ENCODE measurements at regions not wholly inside any gene's neighbourhood (a gene's known extent, or its start where the extent isn't known, plus 50 kb on each side); places are given as distances from the start of the nearest gene placed in this dataset.

DNA sequence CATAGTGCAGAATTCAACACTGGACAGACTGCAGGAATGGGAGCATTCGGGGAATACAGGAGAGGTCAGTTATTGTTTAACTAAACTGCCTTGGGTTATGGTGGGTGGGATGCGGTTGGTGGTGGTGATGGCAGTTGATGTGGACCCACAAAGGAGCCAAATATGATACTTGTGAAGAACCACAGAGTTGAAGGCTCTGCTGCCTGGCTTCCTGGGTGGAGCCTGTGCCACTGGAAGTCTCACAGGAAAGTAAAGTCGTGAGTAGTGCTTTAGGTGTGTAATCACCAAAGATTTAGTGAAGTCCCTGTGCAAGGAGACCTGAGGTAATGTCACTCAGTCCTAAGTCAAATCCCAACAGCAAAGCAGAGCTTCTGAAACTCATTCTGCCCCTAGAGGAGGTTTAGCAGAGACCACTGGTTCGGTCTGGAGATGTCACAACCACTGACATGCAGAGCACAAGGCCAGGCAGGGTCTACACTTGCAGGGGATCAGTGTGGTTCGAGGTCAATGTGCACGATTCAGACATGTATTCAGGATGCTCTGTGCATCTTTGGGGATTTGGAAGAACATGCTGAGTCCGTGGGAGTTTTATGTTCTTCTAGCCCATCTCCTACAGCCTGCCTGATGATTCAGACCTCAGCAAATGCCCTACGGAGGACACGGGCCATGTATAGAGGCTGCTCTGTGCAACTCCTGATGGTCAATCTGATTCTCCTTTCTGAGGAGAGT, 1150.9 kb downstream of the RPIA start:
- no peaks in the 10 kb centered on the region for H3K36me3 ChIP-seq (ENCODE audit: control insufficient read depth, insufficient read depth, low read length)
- no peak overlapping the region for H2BK120ac ChIP-seq (ENCODE audit: low read depth, low read length)
- no CpG with 5 or more reads among the region's 9 CpGs for WGBS (ENCODE audit: extremely low coverage, insufficient coverage, low lambda C conversion rate)
- no peak overlapping the region for H3K4ac ChIP-seq (ENCODE audit: low read depth, low read length)
- H3K56ac ChIP-seq (ENCODE audit: low read length), result no peak overlapping the region
- no peak overlapping the region for H3K9ac ChIP-seq (ENCODE audit: low read length)
- no peaks in the 10 kb centered on the region for H3K79me2 ChIP-seq (ENCODE audit: control insufficient read depth, insufficient read depth, low read length)
- H4K5ac ChIP-seq (ENCODE audit: low read length), result no peak overlapping the region
- H3K27ac ChIP-seq (ENCODE audit: low read depth, low read length), result no peak overlapping the region
- H3K79me1 ChIP-seq (ENCODE audit: low read length), result no peaks in the 10 kb centered on the region
- H2AK5ac ChIP-seq (ENCODE audit: low read length), result no peak overlapping the region
- no peaks in the 10 kb centered on the region for H3K27me3 ChIP-seq (ENCODE audit: insufficient read depth, low read length, poor library complexity)
- no peak overlapping the region for H3K4me2 ChIP-seq (ENCODE audit: low read length)
- no peak overlapping the region for H2BK15ac ChIP-seq (replicated peaks; ENCODE audit: low read depth)
- H4K8ac ChIP-seq (ENCODE audit: low read depth, low read length), result no peak overlapping the region
- no peak overlapping the region for H2BK5ac ChIP-seq (ENCODE audit: low read length)
- H3K23ac ChIP-seq (ENCODE audit: low read length), result no peak overlapping the region
- peak overlapping the region; percentile 12 for H3K4me3 ChIP-seq (ENCODE audit: low read length)
- H3K18ac ChIP-seq (ENCODE audit: low read length), result no peak overlapping the region
- no peaks in the 10 kb centered on the region for H3K4me1 ChIP-seq (ENCODE audit: control insufficient read depth, low read depth, low read length)
- no peak for DNase-seq

DNA sequence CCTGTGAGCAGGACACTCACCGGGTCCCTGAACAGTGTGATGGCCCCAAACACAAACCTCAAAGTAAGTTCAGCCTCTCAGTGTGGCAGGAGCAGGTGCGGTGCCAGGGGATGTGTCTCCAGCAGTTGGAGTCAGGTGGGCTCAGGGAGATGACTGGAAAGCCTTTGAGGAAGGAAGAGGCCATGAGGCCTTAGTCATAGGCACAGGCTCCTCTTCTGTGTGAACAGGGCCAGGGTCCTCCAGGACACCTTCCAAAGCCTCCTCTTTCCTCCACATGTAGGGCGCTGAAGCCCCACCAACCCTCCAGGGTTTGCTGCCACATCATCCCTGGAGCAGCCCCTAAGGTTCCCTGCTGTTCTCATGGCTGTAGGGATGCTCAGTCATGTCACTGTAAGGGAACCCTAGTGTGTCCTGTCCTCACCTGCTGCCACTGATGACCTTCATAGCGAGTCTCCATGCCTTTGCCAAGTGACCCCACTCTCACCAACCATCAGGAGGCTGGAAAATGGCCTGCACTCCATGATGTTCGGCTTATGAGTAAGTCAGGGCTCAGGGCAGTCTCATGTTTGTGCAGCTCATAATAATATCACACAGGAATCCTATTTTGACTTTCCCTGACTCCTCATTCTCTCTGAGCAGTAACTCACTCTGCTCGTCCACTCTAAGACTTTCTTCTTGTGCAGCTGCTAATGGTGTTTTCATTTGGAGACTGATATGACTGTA, 1152.9 kb downstream of the RPIA start:
- Histone ChIP-seq H3K79me2 (ENCODE audit: control insufficient read depth, insufficient read depth, low read length) (no peaks in the 10 kb centered on the region), H2AK5ac (ENCODE audit: low read length) (no peak overlapping the region), H3K4me3 (ENCODE audit: low read length) (peak overlapping the region; percentile 10), H3K79me1 (ENCODE audit: low read length) (no peaks in the 10 kb centered on the region), H2BK15ac (replicated peaks; ENCODE audit: low read depth) (no peak overlapping the region), H3K27me3 (ENCODE audit: insufficient read depth, low read length, poor library complexity) (no peaks in the 10 kb centered on the region), H3K18ac (ENCODE audit: low read length) (no peak overlapping the region), H3K4me1 (ENCODE audit: control insufficient read depth, low read depth, low read length) (no peaks in the 10 kb centered on the region), H3K23ac (ENCODE audit: low read length) (no peak overlapping the region), H3K56ac (ENCODE audit: low read length) (no peak overlapping the region), H3K9ac (ENCODE audit: low read length) (no peak overlapping the region), H4K5ac (ENCODE audit: low read length) (no peak overlapping the region), H3K27ac (ENCODE audit: low read depth, low read length) (no peak overlapping the region), H2BK120ac (ENCODE audit: low read depth, low read length) (no peak overlapping the region), H2BK5ac (ENCODE audit: low read length) (no peak overlapping the region), H3K36me3 (ENCODE audit: control insufficient read depth, insufficient read depth, low read length) (no peaks in the 10 kb centered on the region), H3K4me2 (ENCODE audit: low read length) (no peak overlapping the region), H3K4ac (ENCODE audit: low read depth, low read length) (no peak overlapping the region), H4K8ac (ENCODE audit: low read depth, low read length) (no peak overlapping the region)
- no CpG with 5 or more reads among the region's 6 CpGs for WGBS (ENCODE audit: extremely low coverage, insufficient coverage, low lambda C conversion rate)
- no peak for DNase-seq

DNA sequence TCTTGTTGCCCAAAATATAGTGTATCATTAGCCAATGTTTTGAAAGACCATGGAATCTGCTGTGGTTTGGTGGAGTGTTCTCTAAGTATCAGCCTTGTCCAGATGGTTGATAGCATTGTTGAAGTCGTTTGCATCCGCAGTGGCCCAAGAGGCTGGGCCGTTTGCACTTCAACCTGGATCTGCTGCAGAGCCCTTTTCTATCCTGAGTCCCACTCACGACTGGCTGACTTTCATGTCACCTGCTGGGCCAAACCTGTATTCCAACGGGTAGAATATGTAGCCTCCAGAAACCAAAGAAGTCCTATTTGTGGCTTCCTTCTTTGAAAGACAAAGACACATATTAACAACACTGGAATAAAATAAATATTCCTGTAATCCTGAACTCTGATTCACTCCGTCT, 1154.1 kb downstream of the RPIA start:
- Histone ChIP-seq H3K79me1 (ENCODE audit: low read length) (no peaks in the 10 kb centered on the region), H4K8ac (ENCODE audit: low read depth, low read length) (no peak overlapping the region), H2AK5ac (ENCODE audit: low read length) (no peak overlapping the region), H3K4ac (ENCODE audit: low read depth, low read length) (no peak overlapping the region), H4K5ac (ENCODE audit: low read length) (no peak overlapping the region), H3K56ac (ENCODE audit: low read length) (no peak overlapping the region), H3K4me2 (ENCODE audit: low read length) (no peak overlapping the region), H3K4me3 (ENCODE audit: low read length) (peak overlapping the region; percentile 9), H3K27me3 (ENCODE audit: insufficient read depth, low read length, poor library complexity) (no peaks in the 10 kb centered on the region), H2BK120ac (ENCODE audit: low read depth, low read length) (no peak overlapping the region), H3K9ac (ENCODE audit: low read length) (no peak overlapping the region), H3K23ac (ENCODE audit: low read length) (no peak overlapping the region), H3K4me1 (ENCODE audit: control insufficient read depth, low read depth, low read length) (no peaks in the 10 kb centered on the region), H3K79me2 (ENCODE audit: control insufficient read depth, insufficient read depth, low read length) (no peaks in the 10 kb centered on the region), H3K27ac (ENCODE audit: low read depth, low read length) (no peak overlapping the region), H2BK15ac (replicated peaks; ENCODE audit: low read depth) (no peak overlapping the region), H2BK5ac (ENCODE audit: low read length) (no peak overlapping the region), H3K36me3 (ENCODE audit: control insufficient read depth, insufficient read depth, low read length) (no peaks in the 10 kb centered on the region), H3K18ac (ENCODE audit: low read length) (no peak overlapping the region)
- DNase-seq, result no peak
- no CpG with 5 or more reads among the region's 6 CpGs for WGBS (ENCODE audit: extremely low coverage, insufficient coverage, low lambda C conversion rate)

DNA sequence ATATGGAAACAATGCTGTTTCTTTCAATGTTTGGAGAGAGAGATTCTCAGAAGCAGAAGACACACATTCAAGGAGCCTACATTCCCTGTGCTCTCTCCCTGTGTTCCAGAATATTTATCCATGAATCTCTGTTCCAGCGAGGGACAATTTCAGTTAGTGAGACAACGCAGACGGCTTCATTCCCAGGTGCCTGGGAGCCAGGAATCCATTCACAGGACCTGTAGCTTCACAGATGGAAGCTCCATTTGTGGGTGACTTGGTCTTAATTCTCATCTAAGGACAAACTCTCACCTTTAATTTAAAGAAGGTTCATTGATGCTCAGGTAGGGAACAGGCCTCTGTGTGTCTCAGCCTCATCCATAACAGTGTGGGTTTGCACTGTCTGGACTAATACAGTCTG, 1156.6 kb downstream of the RPIA start:
- H3K56ac ChIP-seq (ENCODE audit: low read length), result no peak overlapping the region
- no peak overlapping the region for H2AK5ac ChIP-seq (ENCODE audit: low read length)
- no peak overlapping the region for H3K27ac ChIP-seq (ENCODE audit: low read depth, low read length)
- H3K79me1 ChIP-seq (ENCODE audit: low read length), result no peaks in the 10 kb centered on the region
- no peak overlapping the region for H2BK15ac ChIP-seq (replicated peaks; ENCODE audit: low read depth)
- no peak for DNase-seq
- H3K9ac ChIP-seq (ENCODE audit: low read length), result no peak overlapping the region
- H4K8ac ChIP-seq (ENCODE audit: low read depth, low read length), result no peak overlapping the region
- H4K5ac ChIP-seq (ENCODE audit: low read length), result no peak overlapping the region
- no peak overlapping the region for H2BK120ac ChIP-seq (ENCODE audit: low read depth, low read length)
- H3K4me2 ChIP-seq (ENCODE audit: low read length), result no peak overlapping the region
- H2BK5ac ChIP-seq (ENCODE audit: low read length), result no peak overlapping the region
- WGBS (ENCODE audit: extremely low coverage, insufficient coverage, low lambda C conversion rate), result no CpG with 5 or more reads among the region's 3 CpGs
- no peak overlapping the region for H3K4ac ChIP-seq (ENCODE audit: low read depth, low read length)
- H3K27me3 ChIP-seq (ENCODE audit: insufficient read depth, low read length, poor library complexity), result no peaks in the 10 kb centered on the region
- no peak overlapping the region for H3K4me3 ChIP-seq (ENCODE audit: low read length)
- no peaks in the 10 kb centered on the region for H3K79me2 ChIP-seq (ENCODE audit: control insufficient read depth, insufficient read depth, low read length)
- no peak overlapping the region for H3K18ac ChIP-seq (ENCODE audit: low read length)
- no peak overlapping the region for H3K23ac ChIP-seq (ENCODE audit: low read length)
- no peaks in the 10 kb centered on the region for H3K36me3 ChIP-seq (ENCODE audit: control insufficient read depth, insufficient read depth, low read length)
- H3K4me1 ChIP-seq (ENCODE audit: control insufficient read depth, low read depth, low read length), result no peaks in the 10 kb centered on the region

DNA sequence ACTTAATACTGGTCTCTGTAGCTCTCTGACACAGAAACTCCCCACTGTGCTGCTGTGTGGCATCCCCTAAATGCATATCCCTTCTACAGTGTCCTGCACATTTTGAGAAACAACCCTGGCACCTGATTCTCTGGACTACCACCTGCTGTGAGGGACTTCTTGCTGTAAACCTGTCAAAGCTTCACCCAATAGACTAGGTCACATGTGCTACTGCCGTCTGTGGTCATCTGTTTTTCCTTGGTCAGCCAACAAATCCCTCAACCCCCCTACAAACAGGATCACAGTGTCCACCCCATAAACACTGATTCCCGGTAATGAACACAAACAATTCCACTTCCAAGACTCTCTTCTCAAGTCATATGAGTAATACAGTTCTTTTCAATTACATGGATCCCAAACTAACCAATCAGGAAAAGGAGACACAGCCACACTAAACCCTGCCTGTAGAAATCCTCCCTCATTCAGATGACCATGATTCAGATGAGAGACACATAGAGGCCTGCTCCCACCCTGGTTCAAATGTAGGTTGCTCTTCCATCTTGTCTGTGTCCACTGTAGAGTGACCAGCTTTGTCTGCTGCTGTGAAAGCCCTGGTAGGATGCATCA, 1157.4 kb downstream of the RPIA start:
- H3K4ac ChIP-seq (ENCODE audit: low read depth, low read length), result no peak overlapping the region
- H2AK5ac ChIP-seq (ENCODE audit: low read length), result no peak overlapping the region
- H3K23ac ChIP-seq (ENCODE audit: low read length), result no peak overlapping the region
- no peak for DNase-seq
- H3K79me2 ChIP-seq (ENCODE audit: control insufficient read depth, insufficient read depth, low read length), result no peaks in the 10 kb centered on the region
- H4K8ac ChIP-seq (ENCODE audit: low read depth, low read length), result no peak overlapping the region
- H3K27ac ChIP-seq (ENCODE audit: low read depth, low read length), result no peak overlapping the region
- no CpG with 5 or more reads among the region's 2 CpGs for WGBS (ENCODE audit: extremely low coverage, insufficient coverage, low lambda C conversion rate)
- no peak overlapping the region for H2BK15ac ChIP-seq (replicated peaks; ENCODE audit: low read depth)
- H3K79me1 ChIP-seq (ENCODE audit: low read length), result no peaks in the 10 kb centered on the region
- H3K4me1 ChIP-seq (ENCODE audit: control insufficient read depth, low read depth, low read length), result no peaks in the 10 kb centered on the region
- H3K4me3 ChIP-seq (ENCODE audit: low read length), result no peak overlapping the region
- H4K5ac ChIP-seq (ENCODE audit: low read length), result no peak overlapping the region
- H3K36me3 ChIP-seq (ENCODE audit: control insufficient read depth, insufficient read depth, low read length), result no peaks in the 10 kb centered on the region
- H3K18ac ChIP-seq (ENCODE audit: low read length), result no peak overlapping the region
- no peak overlapping the region for H2BK5ac ChIP-seq (ENCODE audit: low read length)
- no peak overlapping the region for H3K9ac ChIP-seq (ENCODE audit: low read length)
- no peaks in the 10 kb centered on the region for H3K27me3 ChIP-seq (ENCODE audit: insufficient read depth, low read length, poor library complexity)
- H2BK120ac ChIP-seq (ENCODE audit: low read depth, low read length), result no peak overlapping the region
- H3K56ac ChIP-seq (ENCODE audit: low read length), result no peak overlapping the region
- no peak overlapping the region for H3K4me2 ChIP-seq (ENCODE audit: low read length)

Measured in mesendoderm (in vitro differentiated cells).